ENCODE measurements at regions not wholly inside any gene's neighbourhood (a gene's known extent, or its start where the extent isn't known, plus 50 kb on each side); places are given as distances from the start of the nearest gene placed in this dataset.

DNA sequence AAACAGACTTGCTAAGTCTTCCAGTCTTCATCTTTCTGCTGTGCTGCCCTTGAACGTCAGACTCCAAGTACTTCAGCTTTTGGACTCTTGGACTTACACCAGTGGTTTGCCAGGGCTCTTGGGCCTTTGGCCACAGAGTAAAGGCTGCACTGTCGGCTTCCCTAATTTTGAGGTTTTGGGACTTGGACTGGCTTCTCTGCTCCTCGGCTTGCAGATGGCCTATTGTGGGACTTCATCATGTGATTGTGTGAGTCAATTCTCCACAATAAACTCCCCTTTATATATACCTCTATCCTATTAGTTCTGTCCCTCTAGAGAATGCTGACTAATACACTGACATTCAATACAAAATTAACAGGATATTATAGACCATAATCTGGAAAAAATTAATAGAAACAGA is 628.1 kb downstream of the PLPP3 start:
- TF ChIP-seq, protein P1, sequence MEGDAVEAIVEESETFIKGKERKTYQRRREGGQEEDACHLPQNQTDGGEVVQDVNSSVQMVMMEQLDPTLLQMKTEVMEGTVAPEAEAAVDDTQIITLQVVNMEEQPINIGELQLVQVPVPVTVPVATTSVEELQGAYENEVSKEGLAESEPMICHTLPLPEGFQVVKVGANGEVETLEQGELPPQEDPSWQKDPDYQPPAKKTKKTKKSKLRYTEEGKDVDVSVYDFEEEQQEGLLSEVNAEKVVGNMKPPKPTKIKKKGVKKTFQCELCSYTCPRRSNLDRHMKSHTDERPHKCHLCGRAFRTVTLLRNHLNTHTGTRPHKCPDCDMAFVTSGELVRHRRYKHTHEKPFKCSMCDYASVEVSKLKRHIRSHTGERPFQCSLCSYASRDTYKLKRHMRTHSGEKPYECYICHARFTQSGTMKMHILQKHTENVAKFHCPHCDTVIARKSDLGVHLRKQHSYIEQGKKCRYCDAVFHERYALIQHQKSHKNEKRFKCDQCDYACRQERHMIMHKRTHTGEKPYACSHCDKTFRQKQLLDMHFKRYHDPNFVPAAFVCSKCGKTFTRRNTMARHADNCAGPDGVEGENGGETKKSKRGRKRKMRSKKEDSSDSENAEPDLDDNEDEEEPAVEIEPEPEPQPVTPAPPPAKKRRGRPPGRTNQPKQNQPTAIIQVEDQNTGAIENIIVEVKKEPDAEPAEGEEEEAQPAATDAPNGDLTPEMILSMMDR (IDR thresholded peaks at IDR 0.05; ENCODE audit: insufficient read depth, low read length): no peak
- TF ChIP-seq SPI1 (IDR thresholded peaks at IDR 0.05; ENCODE audit: borderline replicate concordance, low read depth) (no peak), POLR2AphosphoS5 (IDR thresholded peaks at IDR 0.05; ENCODE audit: low read depth) (no peak), GABPA (IDR thresholded peaks at IDR 0.05; ENCODE audit: low read depth) (no peak)
- TF ChIP-seq, protein P2, sequence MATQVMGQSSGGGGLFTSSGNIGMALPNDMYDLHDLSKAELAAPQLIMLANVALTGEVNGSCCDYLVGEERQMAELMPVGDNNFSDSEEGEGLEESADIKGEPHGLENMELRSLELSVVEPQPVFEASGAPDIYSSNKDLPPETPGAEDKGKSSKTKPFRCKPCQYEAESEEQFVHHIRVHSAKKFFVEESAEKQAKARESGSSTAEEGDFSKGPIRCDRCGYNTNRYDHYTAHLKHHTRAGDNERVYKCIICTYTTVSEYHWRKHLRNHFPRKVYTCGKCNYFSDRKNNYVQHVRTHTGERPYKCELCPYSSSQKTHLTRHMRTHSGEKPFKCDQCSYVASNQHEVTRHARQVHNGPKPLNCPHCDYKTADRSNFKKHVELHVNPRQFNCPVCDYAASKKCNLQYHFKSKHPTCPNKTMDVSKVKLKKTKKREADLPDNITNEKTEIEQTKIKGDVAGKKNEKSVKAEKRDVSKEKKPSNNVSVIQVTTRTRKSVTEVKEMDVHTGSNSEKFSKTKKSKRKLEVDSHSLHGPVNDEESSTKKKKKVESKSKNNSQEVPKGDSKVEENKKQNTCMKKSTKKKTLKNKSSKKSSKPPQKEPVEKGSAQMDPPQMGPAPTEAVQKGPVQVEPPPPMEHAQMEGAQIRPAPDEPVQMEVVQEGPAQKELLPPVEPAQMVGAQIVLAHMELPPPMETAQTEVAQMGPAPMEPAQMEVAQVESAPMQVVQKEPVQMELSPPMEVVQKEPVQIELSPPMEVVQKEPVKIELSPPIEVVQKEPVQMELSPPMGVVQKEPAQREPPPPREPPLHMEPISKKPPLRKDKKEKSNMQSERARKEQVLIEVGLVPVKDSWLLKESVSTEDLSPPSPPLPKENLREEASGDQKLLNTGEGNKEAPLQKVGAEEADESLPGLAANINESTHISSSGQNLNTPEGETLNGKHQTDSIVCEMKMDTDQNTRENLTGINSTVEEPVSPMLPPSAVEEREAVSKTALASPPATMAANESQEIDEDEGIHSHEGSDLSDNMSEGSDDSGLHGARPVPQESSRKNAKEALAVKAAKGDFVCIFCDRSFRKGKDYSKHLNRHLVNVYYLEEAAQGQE (IDR thresholded peaks at IDR 0.05; ENCODE audit: insufficient replicate concordance, low read depth): no peak
- no peak overlapping the region for H3K4me3 ChIP-seq (replicated peaks; ENCODE audit: insufficient read depth, low read length)
- no peak for DNase-seq (ENCODE audit: low read depth in 1 of 2, low spot score in 1 of 2)
- H3K27ac ChIP-seq (replicated peaks): no peak overlapping the region
- H3K27me3 ChIP-seq (ENCODE audit: insufficient read depth, poor library complexity, severe bottlenecking): no peaks in the 10 kb centered on the region

DNA sequence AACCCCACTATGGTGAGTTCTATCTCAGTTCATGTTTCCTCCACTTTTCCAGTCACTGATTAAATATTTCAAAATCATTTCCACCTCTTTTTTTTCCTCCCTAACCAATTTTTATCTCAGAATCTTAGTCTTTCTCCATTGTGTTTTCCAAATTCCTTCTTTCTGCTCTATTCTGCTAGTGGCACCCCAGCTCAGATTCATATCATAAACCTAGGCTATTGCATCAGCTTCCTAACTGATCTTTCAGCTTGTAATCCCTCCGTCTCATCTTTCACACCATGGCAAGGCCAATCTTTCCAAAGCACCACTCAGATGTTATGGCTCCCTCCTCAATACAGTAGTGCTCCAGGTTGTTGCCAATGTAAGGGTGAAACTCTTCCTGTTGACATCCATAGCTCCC is 631.9 kb downstream of the PLPP3 start:
- Histone ChIP-seq H3K27ac (replicated peaks) (no peak overlapping the region), H3K27me3 (ENCODE audit: insufficient read depth, poor library complexity, severe bottlenecking) (no peaks in the 10 kb centered on the region), H3K4me3 (replicated peaks; ENCODE audit: insufficient read depth, low read length) (no peak overlapping the region)
- no peak for DNase-seq (ENCODE audit: low read depth in 1 of 2, low spot score in 1 of 2)
- TF ChIP-seq POLR2AphosphoS5 (IDR thresholded peaks at IDR 0.05; ENCODE audit: low read depth): no peak

DNA sequence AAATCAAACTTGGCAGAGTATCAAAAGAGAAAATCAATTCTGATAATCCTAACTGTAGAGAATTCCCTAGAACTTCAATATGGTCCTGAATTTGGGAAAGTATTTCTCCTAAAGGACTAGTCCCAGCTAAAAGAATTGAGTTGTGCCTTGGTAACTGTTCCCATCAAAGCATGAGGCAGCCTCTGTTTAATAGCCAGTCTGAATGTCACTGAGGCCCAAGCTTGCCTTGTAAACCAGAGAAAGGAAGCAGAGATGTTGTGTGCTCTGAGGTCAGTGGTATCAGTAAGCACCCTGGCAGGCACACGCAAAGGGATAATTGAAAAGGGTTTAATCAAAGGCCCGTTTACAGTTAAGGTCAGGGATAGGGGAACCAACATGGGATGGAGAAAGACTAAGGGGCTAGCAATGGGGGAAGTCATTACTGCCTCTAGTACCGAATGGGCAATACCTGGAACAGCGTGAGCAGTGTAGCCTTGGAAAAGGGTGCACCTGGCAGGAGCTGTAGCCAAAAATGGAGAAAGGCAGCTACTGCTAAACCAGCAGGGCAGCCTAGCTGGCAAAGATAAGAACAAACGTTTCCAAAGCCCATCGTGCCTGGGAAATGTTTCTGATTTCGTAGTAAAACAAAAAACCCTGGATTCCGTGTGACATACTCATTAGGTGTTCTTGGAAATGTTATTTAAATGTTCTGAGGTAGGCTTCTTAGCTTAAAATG is 635.5 kb downstream of the PLPP3 start:
- Histone ChIP-seq H3K4me3 (replicated peaks; ENCODE audit: insufficient read depth, low read length) (no peak overlapping the region), H3K27me3 (ENCODE audit: insufficient read depth, poor library complexity, severe bottlenecking) (no peaks in the 10 kb centered on the region), H3K27ac (replicated peaks) (no peak overlapping the region)
- no peak for DNase-seq (ENCODE audit: low read depth in 1 of 2, low spot score in 1 of 2)
- TF ChIP-seq, protein P1 (IDR thresholded peaks at IDR 0.05; ENCODE audit: insufficient read depth, low read length): no peak
- TF ChIP-seq POLR2AphosphoS5 (IDR thresholded peaks at IDR 0.05; ENCODE audit: low read depth) (no peak), SPI1 (IDR thresholded peaks at IDR 0.05; ENCODE audit: borderline replicate concordance, low read depth) (no peak), GABPA (IDR thresholded peaks at IDR 0.05; ENCODE audit: low read depth) (no peak)
- TF ChIP-seq, protein P2 (IDR thresholded peaks at IDR 0.05; ENCODE audit: insufficient replicate concordance, low read depth): no peak

DNA sequence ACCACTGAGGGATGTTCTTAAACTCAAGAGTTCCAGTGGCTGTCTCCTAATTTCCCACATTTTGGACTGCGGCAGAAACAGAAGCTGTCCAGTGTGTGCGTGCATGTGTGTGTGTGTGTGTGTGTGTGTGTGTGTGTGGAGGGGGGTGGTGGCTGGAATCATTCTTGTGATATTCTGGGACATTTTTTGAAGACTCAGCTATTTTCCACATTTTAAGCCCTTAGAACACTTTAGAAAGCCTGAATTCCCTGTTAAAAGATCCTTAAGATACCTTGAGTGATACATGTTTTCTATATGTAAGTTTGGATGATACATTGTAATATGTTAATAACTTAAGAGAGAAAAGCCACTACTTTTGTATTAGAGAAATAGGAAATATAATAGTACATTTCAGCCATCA is 636.4 kb downstream of the PLPP3 start:
- no peak overlapping the region for H3K4me3 ChIP-seq (replicated peaks; ENCODE audit: insufficient read depth, low read length)
- DNase-seq (ENCODE audit: low read depth in 1 of 2, low spot score in 1 of 2): no peak
- TF ChIP-seq SPI1 (IDR thresholded peaks at IDR 0.05; ENCODE audit: borderline replicate concordance, low read depth) (no peak), POLR2AphosphoS5 (IDR thresholded peaks at IDR 0.05; ENCODE audit: low read depth) (no peak), GABPA (IDR thresholded peaks at IDR 0.05; ENCODE audit: low read depth) (no peak)
- TF ChIP-seq, protein P1 (IDR thresholded peaks at IDR 0.05; ENCODE audit: insufficient read depth, low read length): no peak
- TF ChIP-seq, protein P2 (IDR thresholded peaks at IDR 0.05; ENCODE audit: insufficient replicate concordance, low read depth): no peak
- H3K27me3 ChIP-seq (ENCODE audit: insufficient read depth, poor library complexity, severe bottlenecking): no peaks in the 10 kb centered on the region
- no peak overlapping the region for H3K27ac ChIP-seq (replicated peaks)
